ENCODE measurements at regions not wholly inside any gene's neighbourhood (a gene's known extent, or its start where the extent isn't known, plus 50 kb on each side); places are given as distances from the start of the nearest gene placed in this dataset.
"Not testable (repeated sequence)": the region's sequence is repeated elsewhere in the genome, so short reads cannot be mapped to it uniquely, and the experiment has no call there.

DNA sequence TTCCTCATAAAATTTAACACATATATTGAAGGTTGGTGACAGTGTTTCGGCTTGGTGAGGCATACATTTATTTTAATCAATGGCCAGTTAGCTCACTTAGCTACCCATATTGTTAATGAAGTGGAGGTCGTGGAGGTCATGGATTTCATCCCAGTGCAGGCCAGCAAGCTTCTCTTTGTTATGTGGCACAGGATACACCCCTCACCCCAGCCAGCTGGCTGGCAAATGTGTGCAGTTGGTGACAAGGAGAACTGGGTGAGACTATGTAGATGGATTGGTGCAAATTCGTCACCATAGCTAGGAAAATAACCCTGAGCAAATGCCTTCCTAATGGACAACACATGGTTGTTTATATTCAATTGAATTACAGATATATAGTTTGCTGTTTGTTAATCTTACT is 50.5 kb upstream of the FOXP2 start:
- no peak for DNase-seq (ENCODE audit: low read depth)

DNA sequence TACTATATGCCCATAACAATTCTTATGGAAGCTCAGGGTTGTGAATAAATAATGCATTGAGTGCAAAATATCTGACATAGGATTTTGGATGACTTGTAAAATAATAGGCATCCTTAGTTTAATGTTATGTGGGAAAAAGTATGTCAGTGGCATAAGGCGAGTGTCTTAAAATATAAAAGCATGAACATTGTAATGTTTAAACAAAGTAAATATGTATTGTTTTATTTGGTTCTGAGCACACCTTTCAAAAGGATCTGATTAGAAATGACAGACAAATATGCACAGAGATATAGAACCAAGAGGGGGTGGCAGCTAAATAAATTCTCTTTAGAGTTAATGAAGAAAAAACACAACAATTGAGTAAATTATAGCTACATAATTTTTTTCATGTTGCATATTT is 51.3 kb upstream of the FOXP2 start:
- DNase-seq (ENCODE audit: low read depth) = no peak

DNA sequence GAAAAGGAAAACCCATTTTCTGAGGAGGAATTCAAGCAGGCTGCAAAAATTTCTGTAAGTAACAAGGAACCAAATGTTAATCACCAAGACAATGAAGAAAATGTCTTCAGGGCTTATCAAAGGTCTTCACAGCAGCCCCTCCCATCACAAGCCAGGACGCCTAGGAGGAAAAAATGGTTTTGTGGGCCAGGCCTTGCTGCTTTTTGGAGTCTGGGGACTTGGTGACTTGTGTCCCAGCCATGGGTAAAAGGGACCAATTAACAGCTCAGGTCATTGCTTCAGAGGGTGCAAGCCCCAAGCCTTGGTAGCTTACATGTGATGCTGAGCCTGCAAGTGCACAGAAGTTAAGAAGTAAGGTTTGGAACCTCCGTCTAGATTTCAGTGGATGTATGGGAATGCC is 55.7 kb upstream of the FOXP2 start:
- DNase-seq (ENCODE audit: low read depth) = no peak

DNA sequence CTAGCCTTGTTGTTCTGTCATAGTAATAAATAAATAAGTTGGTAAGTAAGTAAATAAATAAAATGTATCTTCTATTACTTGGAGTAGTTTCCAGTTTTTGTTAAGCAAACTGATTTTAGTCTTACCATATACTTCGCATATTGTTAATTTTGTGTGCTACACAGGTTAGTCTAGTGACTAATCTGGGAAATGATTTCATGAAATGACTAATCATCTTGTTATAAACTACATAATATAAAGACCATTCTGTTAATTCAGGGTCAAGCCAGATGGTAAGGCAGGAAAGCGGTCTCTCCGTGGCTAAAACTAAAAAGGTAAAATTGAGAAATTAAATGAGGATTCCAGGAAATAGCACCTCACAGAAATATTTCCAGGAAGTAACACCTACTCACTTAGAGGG is 58.5 kb upstream of the FOXP2 start:
- DNase-seq (ENCODE audit: low read depth) = no peak

- no peak for DNase-seq (ENCODE audit: low read depth)
Measured at GRCh38 chr7:114354306-114354705, 60.3 kb upstream of the FOXP2 start.

- DNase-seq (ENCODE audit: low read depth) = no peak
Measured at GRCh38 chr7:114345494-114345893, 69.1 kb upstream of the FOXP2 start.

- DNase-seq (ENCODE audit: low read depth) = no peak
Measured at GRCh38 chr7:114343949-114344708, 70.5 kb upstream of the FOXP2 start.

- no peak for DNase-seq (ENCODE audit: low read depth)
Measured at GRCh38 chr7:114342431-114343179, 72.0 kb upstream of the FOXP2 start.

- DNase-seq (ENCODE audit: low read depth) = no peak
Measured at GRCh38 chr7:114341648-114342047, 73.0 kb upstream of the FOXP2 start.

GRCh38 chr7:114334989-114335388 is 79.6 kb upstream of the FOXP2 start:
- DNase-seq (ENCODE audit: low read depth) = no peak

DNA sequence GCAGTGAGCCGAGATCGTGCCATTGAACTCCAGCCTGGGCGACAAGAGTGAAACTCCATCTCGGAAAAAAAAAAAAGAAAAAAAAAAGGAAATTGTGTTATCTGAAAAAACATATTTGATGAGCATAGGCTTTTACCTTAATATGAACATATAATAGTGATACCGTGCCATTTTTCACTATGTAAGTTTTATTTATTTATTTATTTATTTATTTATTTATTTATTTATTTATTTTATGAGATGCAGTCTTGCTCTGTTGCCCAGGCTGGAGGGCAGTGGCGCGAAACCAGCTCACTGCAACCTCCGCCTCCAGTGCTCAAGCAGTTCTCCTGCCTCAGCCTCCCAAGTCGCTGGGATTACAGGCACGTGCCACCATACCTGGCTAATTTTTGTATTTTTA is 85.2 kb upstream of the FOXP2 start:
- DNase-seq (ENCODE audit: low read depth) = not testable (repeated sequence)

- no peak for DNase-seq (ENCODE audit: low read depth)
Measured at GRCh38 chr7:114317450-114318098, 97.0 kb upstream of the FOXP2 start.

GRCh38 chr7:114312649-114313048 is 102.0 kb upstream of the FOXP2 start:
- peak; percentile 19 for DNase-seq (ENCODE audit: low read depth)

GRCh38 chr7:114310345-114311110 is 104.1 kb upstream of the FOXP2 start:
- no peak for DNase-seq (ENCODE audit: low read depth)

GRCh38 chr7:114309729-114310128 is 104.9 kb upstream of the FOXP2 start:
- no peak for DNase-seq (ENCODE audit: low read depth)

DNA sequence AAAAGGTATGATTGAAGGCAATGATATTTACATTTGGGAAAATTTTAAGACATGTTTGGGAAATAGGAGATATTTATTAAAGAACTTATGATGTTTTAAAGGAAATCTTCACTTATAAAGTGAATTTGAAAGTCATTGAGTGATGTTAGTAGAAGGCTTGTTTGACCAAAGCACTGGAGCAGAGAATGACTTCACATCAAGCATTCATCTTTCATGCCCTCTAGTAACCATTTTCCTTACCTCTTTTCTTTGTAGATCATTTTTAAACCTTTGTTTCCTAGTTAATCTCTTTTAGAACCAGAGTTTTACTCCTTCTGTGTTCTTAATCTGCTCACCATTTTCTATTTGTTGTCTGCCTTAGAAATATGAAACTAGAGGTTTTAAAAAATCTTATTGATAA is 111.3 kb upstream of the FOXP2 start:
- DNase-seq (ENCODE audit: low read depth) = no peak

GRCh38 chr7:114302858-114303257 is 111.8 kb upstream of the FOXP2 start:
- DNase-seq (ENCODE audit: low read depth) = no peak

DNA sequence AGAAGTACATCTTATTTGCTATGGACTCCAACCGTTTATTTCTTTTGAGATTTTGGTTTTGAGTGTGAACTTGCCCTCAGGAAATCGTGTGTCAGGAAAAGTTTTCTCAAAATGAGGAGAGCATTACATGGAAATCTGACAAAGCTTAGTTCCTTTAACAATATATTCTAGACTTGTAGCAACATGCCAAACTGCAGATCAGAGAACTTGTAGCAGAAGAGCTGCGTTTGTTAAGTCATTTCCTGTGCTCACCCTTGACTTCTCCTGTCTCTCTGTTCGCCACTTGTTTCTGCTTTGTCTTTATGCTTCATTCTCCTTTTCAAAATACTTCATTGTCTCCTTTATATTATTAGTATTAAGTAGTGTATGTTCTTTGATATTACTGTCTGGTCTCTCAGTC is 116.6 kb upstream of the FOXP2 start:
- no peak for DNase-seq (ENCODE audit: low read depth)

DNA sequence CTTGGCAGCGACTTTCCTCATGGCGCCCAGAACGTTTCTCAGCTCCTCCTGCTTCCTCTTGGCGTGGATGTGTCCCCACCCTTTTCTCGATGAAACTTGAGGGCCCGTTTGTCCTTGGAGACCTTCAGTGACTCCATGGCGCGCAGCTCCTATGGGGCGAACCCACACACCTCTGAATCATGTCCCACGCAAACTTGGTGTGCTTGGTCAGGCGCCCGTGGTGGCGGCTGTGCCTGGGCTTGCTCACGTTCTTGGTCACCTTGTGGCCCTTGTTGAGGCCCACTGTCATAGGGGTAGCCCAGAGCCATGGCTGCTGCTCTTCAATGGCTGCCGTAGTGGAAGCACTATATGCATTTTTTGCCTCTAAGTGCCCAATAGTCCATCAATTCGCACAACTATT is 117.5 kb upstream of the FOXP2 start:
- no peak for DNase-seq (ENCODE audit: low read depth)

- DNase-seq (ENCODE audit: low read depth) = no peak
Measured at GRCh38 chr7:114295522-114295921, 119.1 kb upstream of the FOXP2 start.

DNA sequence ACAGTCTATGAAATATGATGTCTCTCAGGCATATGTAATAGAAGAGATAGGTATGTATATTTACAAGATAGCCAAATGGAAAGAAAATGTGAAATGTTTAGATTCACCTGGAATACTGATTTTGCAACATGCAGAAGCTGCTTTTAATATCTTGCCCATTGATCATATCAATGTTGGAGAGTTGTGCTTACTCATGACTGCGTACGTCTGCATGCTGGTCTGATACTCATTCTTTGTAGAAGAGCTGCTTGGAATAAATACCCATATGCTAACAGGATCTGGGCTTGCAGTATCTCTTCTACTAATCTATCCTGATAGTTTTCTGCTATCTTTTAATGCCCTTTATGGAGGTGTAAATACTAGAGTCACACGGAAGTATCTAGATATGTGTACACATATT is 120.6 kb upstream of the FOXP2 start:
- no peak for DNase-seq (ENCODE audit: low read depth)

Measured in M059J (cell line).